Spinal cord (tissue), 9 donors: ENCODE measurements at regions not wholly inside any gene's neighbourhood (a gene's known extent, or its start where the extent isn't known, plus 50 kb on each side); places are given as distances from the start of the nearest gene placed in this dataset.
"Not testable (repeated sequence)": the region's sequence is repeated elsewhere in the genome, so short reads cannot be mapped to it uniquely, and the experiment has no call there.

Source experiments
- DNase-seq, 6 donors: peaks; one replicate each; pipeline versions ENCODE4 v3.0.0 to v3.0.0-alpha.2; 2013 to 2015; ENCODE audit warnings: low spot score in 6 of 6, low read depth in 4 of 6
- H3K27ac ChIP-seq: one replicate; pipeline ENCODE4 v1.5.1; 2013; ENCODE audit warnings: low read depth, low read length, control low read depth
- H3K27me3 ChIP-seq: one replicate; pipeline ENCODE4 v1.6.1; 2013; ENCODE audit warnings: low read length; ENCODE audit not compliant: control insufficient read depth, insufficient read depth
- H3K36me3 ChIP-seq: one replicate; pipeline ENCODE4 v1.6.1; 2013; ENCODE audit warnings: low read length; ENCODE audit not compliant: control insufficient read depth, insufficient read depth
- H3K4me1 ChIP-seq: one replicate; pipeline ENCODE4 v1.6.1; 2013; ENCODE audit warnings: low read length; ENCODE audit not compliant: control insufficient read depth, insufficient read depth
- H3K4me3 ChIP-seq: one replicate; pipeline ENCODE4 v1.5.1; 2013; ENCODE audit warnings: low read depth, low read length, control low read depth
- H3K9me3 ChIP-seq: one replicate; pipeline ENCODE4 v1.6.1; 2013; ENCODE audit warnings: low read length; ENCODE audit not compliant: control insufficient read depth, insufficient read depth
- WGBS: methylation state at CpG from one replicate; pipeline ENCODE4 v1.1.5; 2013; ENCODE audit warnings: missing lambda C conversion rate; ENCODE audit not compliant: insufficient coverage; 5-methylcytosine and 5-hydroxymethylcytosine counted together
- donor health status: healthy.

GRCh38 chr3:20842002-20842401, 656.0 kb upstream of the SGO1 start:
- Histone ChIP-seq H3K27me3 (no peaks in the 10 kb centered on the region), H3K36me3 (no peaks in the 10 kb centered on the region), H3K4me3 (no peak overlapping the region), H3K4me1 (no peaks in the 10 kb centered on the region), H3K27ac (no peak overlapping the region), H3K9me3 (no peaks in the 10 kb centered on the region)
- WGBS = no CpG with 5 or more reads among the region's 6 CpGs
- no peak for DNase-seq

GRCh38 chr3:20837676-20838302, 651.8 kb upstream of the SGO1 start:
- H3K27ac ChIP-seq = no peak overlapping the region
- no peaks in the 10 kb centered on the region for H3K9me3 ChIP-seq
- H3K4me1 ChIP-seq = no peaks in the 10 kb centered on the region
- WGBS = no CpG with 5 or more reads among the region's 3 CpGs
- H3K4me3 ChIP-seq = no peak overlapping the region
- no peaks in the 10 kb centered on the region for H3K27me3 ChIP-seq
- H3K36me3 ChIP-seq = no peaks in the 10 kb centered on the region
- DNase-seq = peak in 2 of 6 donors; percentile 73 to 74

GRCh38 chr3:20836801-20837200, 650.8 kb upstream of the SGO1 start:
- H3K9me3 ChIP-seq = no peaks in the 10 kb centered on the region
- peak in 1 of 6 donors; percentile 34 for DNase-seq
- H3K4me3 ChIP-seq = no peak overlapping the region
- WGBS = no CpG with 5 or more reads among the region's 2 CpGs
- no peaks in the 10 kb centered on the region for H3K4me1 ChIP-seq
- H3K27me3 ChIP-seq = no peaks in the 10 kb centered on the region
- no peaks in the 10 kb centered on the region for H3K36me3 ChIP-seq
- no peak overlapping the region for H3K27ac ChIP-seq

GRCh38 chr3:20832963-20833362, 647.0 kb upstream of the SGO1 start:
- H3K27me3 ChIP-seq = no peaks in the 10 kb centered on the region
- no peaks in the 10 kb centered on the region for H3K9me3 ChIP-seq
- DNase-seq = no peak
- no peak overlapping the region for H3K4me3 ChIP-seq
- no peaks in the 10 kb centered on the region for H3K36me3 ChIP-seq
- no CpG with 5 or more reads among the region's 2 CpGs for WGBS
- no peaks in the 10 kb centered on the region for H3K4me1 ChIP-seq
- no peak overlapping the region for H3K27ac ChIP-seq

- Histone ChIP-seq H3K27me3 (no peaks in the 10 kb centered on the region), H3K4me1 (no peaks in the 10 kb centered on the region), H3K4me3 (no peak overlapping the region), H3K27ac (no peak overlapping the region), H3K9me3 (no peaks in the 10 kb centered on the region), H3K36me3 (no peaks in the 10 kb centered on the region)
- no peak for DNase-seq
Measured at GRCh38 chr3:20822251-20822650, 636.2 kb upstream of the SGO1 start.

- not testable (repeated sequence) for H3K9me3 ChIP-seq, H3K4me1 ChIP-seq, H3K4me3 ChIP-seq, H3K27ac ChIP-seq, H3K27me3 ChIP-seq, H3K36me3 ChIP-seq, DNase-seq
- WGBS = 93% methylated on average over 8 of the region's 9 CpGs
Measured at GRCh38 chr3:20820872-20821271, 634.9 kb upstream of the SGO1 start.

- H3K4me1 ChIP-seq = no peaks in the 10 kb centered on the region
- no peaks in the 10 kb centered on the region for H3K27me3 ChIP-seq
- H3K27ac ChIP-seq = no peak overlapping the region
- no peak overlapping the region for H3K4me3 ChIP-seq
- no peaks in the 10 kb centered on the region for H3K9me3 ChIP-seq
- 100% methylated on average over 1 of the region's 2 CpGs for WGBS
- no peak for DNase-seq
- no peaks in the 10 kb centered on the region for H3K36me3 ChIP-seq
Measured at GRCh38 chr3:20811631-20812030, 625.6 kb upstream of the SGO1 start.

- Histone ChIP-seq H3K9me3 (no peaks in the 10 kb centered on the region), H3K4me3 (no peak overlapping the region), H3K27ac (no peak overlapping the region), H3K36me3 (no peaks in the 10 kb centered on the region), H3K27me3 (no peaks in the 10 kb centered on the region), H3K4me1 (no peaks in the 10 kb centered on the region)
- no peak for DNase-seq
- no CpG with 5 or more reads among the region's 2 CpGs for WGBS
Measured at GRCh38 chr3:20811006-20811405, 625.0 kb upstream of the SGO1 start.

GRCh38 chr3:20810555-20810954, 624.5 kb upstream of the SGO1 start:
- H3K4me3 ChIP-seq = no peak overlapping the region
- H3K36me3 ChIP-seq = no peaks in the 10 kb centered on the region
- no peaks in the 10 kb centered on the region for H3K27me3 ChIP-seq
- peak in 1 of 6 donors; percentile 7 for DNase-seq
- no peaks in the 10 kb centered on the region for H3K9me3 ChIP-seq
- H3K4me1 ChIP-seq = no peaks in the 10 kb centered on the region
- H3K27ac ChIP-seq = no peak overlapping the region

GRCh38 chr3:20809356-20809755, 623.4 kb upstream of the SGO1 start:
- Histone ChIP-seq H3K36me3 (no peaks in the 10 kb centered on the region), H3K4me3 (no peak overlapping the region), H3K27me3 (no peaks in the 10 kb centered on the region), H3K27ac (no peak overlapping the region), H3K4me1 (no peaks in the 10 kb centered on the region), H3K9me3 (no peaks in the 10 kb centered on the region)
- WGBS = 93% methylated on average over 2 of the region's 3 CpGs
- no peak for DNase-seq
